ENCODE measurements at regions not wholly inside any gene's neighbourhood (a gene's known extent, or its start where the extent isn't known, plus 50 kb on each side); places are given as distances from the start of the nearest gene placed in this dataset.

- Histone ChIP-seq H3K27me3 (replicated peaks; ENCODE audit: insufficient read depth, low read depth, low read length, poor library complexity) (no peaks in the 10 kb centered on the region), H3K36me3 (ENCODE audit: insufficient read depth, low read length, poor library complexity, severe bottlenecking) (no peaks in the 10 kb centered on the region), H3K27ac (ENCODE audit: low read depth, low read length, poor library complexity, severe bottlenecking) (peak overlapping the region; percentile 19), H3K9me3 (ENCODE audit: low read depth, low read length, poor library complexity, severe bottlenecking) (no peaks in the 10 kb centered on the region), H3K4me3 (ENCODE audit: low read depth, low read length, poor library complexity, severe bottlenecking) (no peak overlapping the region), H3K4me1 (ENCODE audit: insufficient read depth, low read length, poor library complexity, severe bottlenecking) (peaks cover 38% of the 10 kb centered on the region)
- CTCF ChIA-PET: no interaction called here
- POLR2A ChIA-PET (ENCODE audit: low non-redundant PET): no interaction called here
- BruUV-seq (replicated peaks): no TSS peak
- peak; percentile 71 for DNase-seq (ENCODE audit: low spot score)
- no peak for TF ChIP-seq EZH2 (IDR thresholded peaks at IDR 0.05; ENCODE audit: borderline replicate concordance, low read depth, low read length, poor library complexity, severe bottlenecking)
- TF ChIP-seq, protein P1, sequence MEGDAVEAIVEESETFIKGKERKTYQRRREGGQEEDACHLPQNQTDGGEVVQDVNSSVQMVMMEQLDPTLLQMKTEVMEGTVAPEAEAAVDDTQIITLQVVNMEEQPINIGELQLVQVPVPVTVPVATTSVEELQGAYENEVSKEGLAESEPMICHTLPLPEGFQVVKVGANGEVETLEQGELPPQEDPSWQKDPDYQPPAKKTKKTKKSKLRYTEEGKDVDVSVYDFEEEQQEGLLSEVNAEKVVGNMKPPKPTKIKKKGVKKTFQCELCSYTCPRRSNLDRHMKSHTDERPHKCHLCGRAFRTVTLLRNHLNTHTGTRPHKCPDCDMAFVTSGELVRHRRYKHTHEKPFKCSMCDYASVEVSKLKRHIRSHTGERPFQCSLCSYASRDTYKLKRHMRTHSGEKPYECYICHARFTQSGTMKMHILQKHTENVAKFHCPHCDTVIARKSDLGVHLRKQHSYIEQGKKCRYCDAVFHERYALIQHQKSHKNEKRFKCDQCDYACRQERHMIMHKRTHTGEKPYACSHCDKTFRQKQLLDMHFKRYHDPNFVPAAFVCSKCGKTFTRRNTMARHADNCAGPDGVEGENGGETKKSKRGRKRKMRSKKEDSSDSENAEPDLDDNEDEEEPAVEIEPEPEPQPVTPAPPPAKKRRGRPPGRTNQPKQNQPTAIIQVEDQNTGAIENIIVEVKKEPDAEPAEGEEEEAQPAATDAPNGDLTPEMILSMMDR (conservative IDR thresholded peaks at IDR 0.05; ENCODE audit: low read depth, low read length): no peak
- intact Hi-C loops (cut with micrococcal nuclease; ENCODE audit: unreplicated experiment): no loop called here
Measured at GRCh38 chr2:46848447-46848846, 67.2 kb downstream of the MCFD2 start.

DNA sequence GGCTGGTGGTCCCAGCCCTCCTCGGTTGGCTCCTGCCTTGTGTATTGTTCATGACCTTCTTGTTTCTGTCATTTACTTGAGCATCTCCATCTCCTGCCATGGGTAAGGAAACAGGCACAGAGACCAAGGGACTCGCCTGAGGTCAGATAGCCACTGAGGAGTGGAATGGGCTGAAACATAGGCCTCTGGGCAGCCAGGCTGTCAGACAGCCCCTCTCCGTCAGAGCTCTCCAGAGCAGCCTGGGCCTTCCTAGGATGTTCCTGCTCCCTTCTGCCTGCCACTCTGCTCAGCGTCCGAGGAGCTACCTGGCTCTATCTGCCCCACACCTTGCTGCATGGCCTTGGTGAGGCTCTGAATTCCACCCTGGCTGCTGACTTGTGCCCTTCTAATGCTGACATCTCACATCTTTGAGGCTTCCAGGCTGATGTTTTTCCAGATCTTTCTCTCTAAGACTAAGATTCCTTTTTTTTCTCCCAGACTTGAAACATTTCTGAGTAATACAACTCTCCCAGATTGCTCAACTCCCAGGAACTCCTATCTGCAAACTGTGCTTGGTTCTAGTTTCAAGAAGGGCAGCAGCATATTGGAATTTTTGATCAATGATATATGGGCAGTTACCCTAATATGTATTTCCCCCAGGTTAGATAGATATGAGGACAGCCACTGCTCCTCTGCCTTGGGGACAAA lies 67.7 kb downstream of the MCFD2 start:
- DNase-seq (ENCODE audit: low spot score): no peak
- Histone ChIP-seq H3K27me3 (replicated peaks; ENCODE audit: insufficient read depth, low read depth, low read length, poor library complexity) (no peaks in the 10 kb centered on the region), H3K4me3 (ENCODE audit: low read depth, low read length, poor library complexity, severe bottlenecking) (no peak overlapping the region), H3K36me3 (ENCODE audit: insufficient read depth, low read length, poor library complexity, severe bottlenecking) (no peaks in the 10 kb centered on the region), H3K27ac (ENCODE audit: low read depth, low read length, poor library complexity, severe bottlenecking) (no peak overlapping the region), H3K9me3 (ENCODE audit: low read depth, low read length, poor library complexity, severe bottlenecking) (no peaks in the 10 kb centered on the region), H3K4me1 (ENCODE audit: insufficient read depth, low read length, poor library complexity, severe bottlenecking) (peaks cover 38% of the 10 kb centered on the region)
- intact Hi-C loops (cut with micrococcal nuclease; ENCODE audit: unreplicated experiment): no loop called here
- POLR2A ChIA-PET (ENCODE audit: low non-redundant PET): no interaction called here
- CTCF ChIA-PET: no interaction called here
- no TSS peak for BruUV-seq (replicated peaks)
- TF ChIP-seq EZH2 (IDR thresholded peaks at IDR 0.05; ENCODE audit: borderline replicate concordance, low read depth, low read length, poor library complexity, severe bottlenecking): no peak
- TF ChIP-seq, protein P1 (conservative IDR thresholded peaks at IDR 0.05; ENCODE audit: low read depth, low read length): no peak

GRCh38 chr2:46847185-46847710 lies 68.4 kb downstream of the MCFD2 start:
- POLR2A ChIA-PET (ENCODE audit: low non-redundant PET): no interaction called here
- intact Hi-C loops (cut with micrococcal nuclease; ENCODE audit: unreplicated experiment): no loop called here

More at GRCh38 chr2:46847185-46847710, 68.4 kb downstream of the MCFD2 start:
- Histone ChIP-seq H3K4me3 (ENCODE audit: low read depth, low read length, poor library complexity, severe bottlenecking) (no peak overlapping the region), H3K27me3 (replicated peaks; ENCODE audit: insufficient read depth, low read depth, low read length, poor library complexity) (no peaks in the 10 kb centered on the region), H3K27ac (ENCODE audit: low read depth, low read length, poor library complexity, severe bottlenecking) (no peak overlapping the region), H3K4me1 (ENCODE audit: insufficient read depth, low read length, poor library complexity, severe bottlenecking) (peaks cover 38% of the 10 kb centered on the region), H3K36me3 (ENCODE audit: insufficient read depth, low read length, poor library complexity, severe bottlenecking) (no peaks in the 10 kb centered on the region), H3K9me3 (ENCODE audit: low read depth, low read length, poor library complexity, severe bottlenecking) (no peaks in the 10 kb centered on the region)
- TF ChIP-seq EZH2 (IDR thresholded peaks at IDR 0.05; ENCODE audit: borderline replicate concordance, low read depth, low read length, poor library complexity, severe bottlenecking): no peak
- TF ChIP-seq, protein P1 (conservative IDR thresholded peaks at IDR 0.05; ENCODE audit: low read depth, low read length): no peak
- peak; percentile 29 for DNase-seq (ENCODE audit: low spot score)
- BruUV-seq (replicated peaks): no TSS peak
- CTCF ChIA-PET: no interaction called here
